Kidney (tissue), 13 donors: ENCODE measurements at regions not wholly inside any gene's neighbourhood (a gene's known extent, or its start where the extent isn't known, plus 50 kb on each side); places are given as distances from the start of the nearest gene placed in this dataset.

Source experiments
- DNase-seq, 5 donors: peaks; one replicate each; pipeline ENCODE4 v3.0.0-alpha.2; 2013 to 2020
- FAIRE-seq: peaks from 2 replicates; lab custom pipeline; 2012; peaks lifted over from hg19 to GRCh38; lab: Jason Lieb, UNC
- H3K27ac ChIP-seq, 2 donors: one replicate each; pipeline ENCODE4 v1.7.0; 2013; ENCODE audit warnings: low read depth in 2 of 2, low read length in 2 of 2, inconsistent platforms in 1 of 2
- H3K27me3 ChIP-seq: one replicate; pipeline ENCODE4 v1.7.1; 2013; ENCODE audit warnings: low read length, inconsistent platforms; ENCODE audit not compliant: control insufficient read depth, insufficient read depth
- H3K36me3 ChIP-seq, 3 donors: one replicate each; pipeline versions ENCODE4 v1.7.0 to v1.7.1; 2013; ENCODE audit warnings: low read length in 3 of 3, control low read depth in 1 of 3, inconsistent platforms in 1 of 3; ENCODE audit not compliant: insufficient read depth in 3 of 3, control insufficient read depth in 2 of 3
- H3K4me1 ChIP-seq, 3 donors: one replicate each; pipeline versions ENCODE4 v1.7.0 to v1.7.1; 2013; ENCODE audit warnings: low read length in 3 of 3, inconsistent platforms in 1 of 3, low read depth in 1 of 3; ENCODE audit not compliant: control insufficient read depth in 2 of 3, insufficient read depth in 2 of 3
- H3K4me3 ChIP-seq, 3 donors: one replicate each; pipeline versions ENCODE4 v1.7.0 to v1.8.1; 2013; ENCODE audit warnings: low read length in 3 of 3, control low read depth in 1 of 3, inconsistent platforms in 1 of 3
- H3K9ac ChIP-seq, 3 donors: one replicate each; pipeline versions ENCODE4 v1.7.0 to v1.7.1; 2013; ENCODE audit warnings: low read length in 3 of 3, control low read depth in 1 of 3, inconsistent platforms in 1 of 3
- H3K9me3 ChIP-seq, 3 donors: one replicate each; pipeline versions ENCODE4 v1.7.0 to v1.7.1; 2013; ENCODE audit warnings: low read length in 3 of 3, control low read depth in 1 of 3, inconsistent platforms in 1 of 3; ENCODE audit not compliant: control insufficient read depth in 2 of 3, insufficient read depth in 1 of 3
- intact Hi-C: fragments of 100-400 bp; cut with DNase I; formaldehyde crosslinking; loops from one replicate; pipeline ENCODE4 v1.11.1; 2022
- TF ChIP-seq, protein P1 (sequence below): IDR thresholded peaks from 3 replicates; pipeline ENCODE4 v1.5.1; 2012; ENCODE audit warnings: mild to moderate bottlenecking, moderate library complexity, borderline replicate concordance; ENCODE audit not compliant: insufficient read depth; ENCODE audit errors: extremely low read depth
- donor health status: control.
- donor health status: control.
- donor health status: control.
- donor health status: control.
- donor health status: control.
- donor health status: DM: yes; HTN: yes; CAD: no.
- donor health status: Normal renal cell carcinoma (clear cell type).

DNA sequence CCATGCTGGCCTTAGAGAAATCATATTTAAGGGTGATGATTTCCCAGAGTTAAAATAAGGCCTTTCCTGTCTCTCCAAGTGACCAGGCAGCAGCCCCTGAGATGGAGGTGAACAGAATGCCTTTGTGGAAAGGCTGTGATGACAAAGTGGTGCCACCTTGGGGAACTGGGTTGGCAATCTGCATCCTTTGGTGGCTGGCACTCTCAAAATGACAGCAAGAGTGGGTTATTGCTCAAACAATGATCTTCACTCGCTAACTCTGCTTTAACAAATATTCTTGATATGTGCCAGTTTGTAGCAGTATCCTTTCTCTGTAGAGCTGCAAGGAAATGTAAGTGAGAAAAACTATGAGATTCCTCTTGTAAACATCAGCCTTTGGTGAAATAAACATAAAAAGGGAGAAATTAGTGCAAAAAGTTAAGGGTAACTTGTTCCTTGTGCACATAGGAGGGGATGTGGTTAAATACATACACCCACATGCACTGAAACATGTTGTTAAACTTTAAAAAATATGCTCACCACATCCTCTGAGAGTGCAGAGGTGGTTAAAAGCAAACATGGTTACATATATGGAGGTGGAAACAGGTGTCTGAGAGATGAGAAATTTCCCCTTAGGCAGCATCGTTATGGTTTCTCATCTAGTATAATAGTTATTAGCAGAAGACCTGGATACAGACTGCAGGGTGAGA, 373.4 kb upstream of the CTNND2 start:
- Histone ChIP-seq H3K9me3 (no peaks in the 10 kb centered on the region), H3K4me1 (no peaks in the 10 kb centered on the region), H3K4me3 (no peak overlapping the region), H3K9ac (no peak overlapping the region), H3K27me3 (no peaks in the 10 kb centered on the region), H3K36me3 (no peaks in the 10 kb centered on the region), H3K27ac (no peak overlapping the region)
- FAIRE-seq (no peak), DNase-seq (no peak)
- TF ChIP-seq, protein P1, sequence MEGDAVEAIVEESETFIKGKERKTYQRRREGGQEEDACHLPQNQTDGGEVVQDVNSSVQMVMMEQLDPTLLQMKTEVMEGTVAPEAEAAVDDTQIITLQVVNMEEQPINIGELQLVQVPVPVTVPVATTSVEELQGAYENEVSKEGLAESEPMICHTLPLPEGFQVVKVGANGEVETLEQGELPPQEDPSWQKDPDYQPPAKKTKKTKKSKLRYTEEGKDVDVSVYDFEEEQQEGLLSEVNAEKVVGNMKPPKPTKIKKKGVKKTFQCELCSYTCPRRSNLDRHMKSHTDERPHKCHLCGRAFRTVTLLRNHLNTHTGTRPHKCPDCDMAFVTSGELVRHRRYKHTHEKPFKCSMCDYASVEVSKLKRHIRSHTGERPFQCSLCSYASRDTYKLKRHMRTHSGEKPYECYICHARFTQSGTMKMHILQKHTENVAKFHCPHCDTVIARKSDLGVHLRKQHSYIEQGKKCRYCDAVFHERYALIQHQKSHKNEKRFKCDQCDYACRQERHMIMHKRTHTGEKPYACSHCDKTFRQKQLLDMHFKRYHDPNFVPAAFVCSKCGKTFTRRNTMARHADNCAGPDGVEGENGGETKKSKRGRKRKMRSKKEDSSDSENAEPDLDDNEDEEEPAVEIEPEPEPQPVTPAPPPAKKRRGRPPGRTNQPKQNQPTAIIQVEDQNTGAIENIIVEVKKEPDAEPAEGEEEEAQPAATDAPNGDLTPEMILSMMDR, result no peak
- intact Hi-C loops, result no loop called here

DNA sequence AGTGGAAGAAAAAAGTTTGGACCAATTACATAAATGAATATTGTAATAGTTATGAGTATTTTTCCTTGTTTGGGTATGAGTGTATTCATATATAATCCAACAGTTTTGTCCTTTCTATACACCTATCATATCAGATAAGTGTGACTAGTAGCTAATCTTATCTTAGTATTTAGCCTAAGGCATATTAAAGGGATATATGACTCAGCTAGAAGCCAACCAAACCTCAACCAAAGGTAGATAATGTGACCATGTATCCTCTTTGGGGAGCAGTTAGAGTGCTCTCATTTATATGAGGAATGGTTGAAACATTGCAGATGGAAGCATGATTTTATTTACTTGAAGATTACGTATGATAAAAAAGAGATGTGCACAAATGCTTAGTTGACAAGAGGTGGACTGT, 370.0 kb upstream of the CTNND2 start:
- no peaks in the 10 kb centered on the region for H3K9me3 ChIP-seq
- TF ChIP-seq, protein P1, result no peak
- no peaks in the 10 kb centered on the region for H3K4me1 ChIP-seq
- no peak overlapping the region for H3K27ac ChIP-seq
- FAIRE-seq (no peak), DNase-seq (no peak)
- H3K4me3 ChIP-seq, result no peak overlapping the region
- H3K9ac ChIP-seq, result no peak overlapping the region
- no peaks in the 10 kb centered on the region for H3K36me3 ChIP-seq
- H3K27me3 ChIP-seq, result no peaks in the 10 kb centered on the region
- intact Hi-C loops, result no loop called here

DNA sequence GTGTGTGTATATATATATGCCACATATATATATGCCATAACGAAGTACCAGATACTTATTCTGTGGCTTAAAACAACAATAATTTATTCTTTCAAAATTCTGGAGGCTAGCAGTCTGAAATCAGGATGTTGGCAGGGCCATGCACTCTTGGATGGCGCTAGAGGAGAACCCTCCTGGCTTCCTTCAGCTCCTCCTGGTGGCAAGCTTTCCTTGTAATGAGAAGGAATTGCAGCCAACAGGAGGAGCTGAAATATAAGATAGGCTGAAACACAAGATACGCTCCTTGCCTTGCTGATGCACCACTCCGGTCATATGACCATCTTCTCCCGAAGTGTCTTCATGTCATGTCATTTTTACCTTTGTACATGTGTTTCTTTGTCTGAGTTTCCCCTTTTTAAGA, 368.1 kb upstream of the CTNND2 start:
- no peak overlapping the region for H3K27ac ChIP-seq
- no peak for DNase-seq
- no peak for FAIRE-seq
- H3K9me3 ChIP-seq, result no peaks in the 10 kb centered on the region
- no peak overlapping the region for H3K9ac ChIP-seq
- intact Hi-C loops, result no loop called here
- H3K4me1 ChIP-seq, result no peaks in the 10 kb centered on the region
- H3K27me3 ChIP-seq, result no peaks in the 10 kb centered on the region
- no peaks in the 10 kb centered on the region for H3K36me3 ChIP-seq
- H3K4me3 ChIP-seq, result no peak overlapping the region
- TF ChIP-seq, protein P1, result no peak

DNA sequence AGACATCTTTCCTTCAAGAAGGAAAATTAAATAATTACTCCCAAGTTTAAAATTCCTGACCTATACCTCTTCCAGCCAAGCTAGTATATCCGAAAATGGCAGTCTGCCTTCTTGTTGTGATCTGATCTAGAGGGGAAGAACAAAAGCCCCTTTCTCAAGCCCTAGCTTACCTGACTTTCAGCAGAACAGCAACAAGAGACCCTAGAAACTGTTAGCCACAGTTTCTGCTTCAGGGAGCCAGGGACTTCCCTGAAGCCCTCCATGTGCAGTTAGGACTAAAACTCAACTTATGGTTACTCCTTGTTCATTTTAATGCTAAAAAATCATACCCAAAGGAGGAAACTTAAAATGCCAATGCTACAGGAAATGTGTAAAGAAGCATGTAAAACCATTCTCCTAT, 366.7 kb upstream of the CTNND2 start:
- Histone ChIP-seq H3K4me1 (no peaks in the 10 kb centered on the region), H3K36me3 (no peaks in the 10 kb centered on the region), H3K27me3 (no peaks in the 10 kb centered on the region), H3K9me3 (no peaks in the 10 kb centered on the region), H3K9ac (no peak overlapping the region), H3K27ac (no peak overlapping the region), H3K4me3 (no peak overlapping the region)
- intact Hi-C loops, result no loop called here
- DNase-seq (peak in 1 of 5 donors; percentile 1), FAIRE-seq (no peak)
- TF ChIP-seq, protein P1, result no peak
